ENCODE measurements at regions not wholly inside any gene's neighbourhood (a gene's known extent, or its start where the extent isn't known, plus 50 kb on each side); places are given as distances from the start of the nearest gene placed in this dataset.

- TF ChIP-seq, protein P1, sequence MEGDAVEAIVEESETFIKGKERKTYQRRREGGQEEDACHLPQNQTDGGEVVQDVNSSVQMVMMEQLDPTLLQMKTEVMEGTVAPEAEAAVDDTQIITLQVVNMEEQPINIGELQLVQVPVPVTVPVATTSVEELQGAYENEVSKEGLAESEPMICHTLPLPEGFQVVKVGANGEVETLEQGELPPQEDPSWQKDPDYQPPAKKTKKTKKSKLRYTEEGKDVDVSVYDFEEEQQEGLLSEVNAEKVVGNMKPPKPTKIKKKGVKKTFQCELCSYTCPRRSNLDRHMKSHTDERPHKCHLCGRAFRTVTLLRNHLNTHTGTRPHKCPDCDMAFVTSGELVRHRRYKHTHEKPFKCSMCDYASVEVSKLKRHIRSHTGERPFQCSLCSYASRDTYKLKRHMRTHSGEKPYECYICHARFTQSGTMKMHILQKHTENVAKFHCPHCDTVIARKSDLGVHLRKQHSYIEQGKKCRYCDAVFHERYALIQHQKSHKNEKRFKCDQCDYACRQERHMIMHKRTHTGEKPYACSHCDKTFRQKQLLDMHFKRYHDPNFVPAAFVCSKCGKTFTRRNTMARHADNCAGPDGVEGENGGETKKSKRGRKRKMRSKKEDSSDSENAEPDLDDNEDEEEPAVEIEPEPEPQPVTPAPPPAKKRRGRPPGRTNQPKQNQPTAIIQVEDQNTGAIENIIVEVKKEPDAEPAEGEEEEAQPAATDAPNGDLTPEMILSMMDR (conservative IDR thresholded peaks at IDR 0.05; ENCODE audit: low read depth, low read length) = no peak
- no peak for TF ChIP-seq EZH2 (IDR thresholded peaks at IDR 0.05; ENCODE audit: borderline replicate concordance, low read depth, low read length, poor library complexity, severe bottlenecking)
Measured at GRCh38 chr4:1508161-1509160, 102.2 kb upstream of the NKX1-1 start.

Measured in A673 (cell line).